Fibroblast of mammary gland (primary cell): ENCODE measurements at regions not wholly inside any gene's neighbourhood (a gene's known extent, or its start where the extent isn't known, plus 50 kb on each side); places are given as distances from the start of the nearest gene placed in this dataset.

ENCODE experiments used
- DNase-seq: peaks from one replicate; pipeline ENCODE4 v3.0.0-alpha.2; 2010; ENCODE audit warnings: low read depth
- H3K4me3 ChIP-seq: 2 replicates; pipeline ENCODE4 v1.5.1; 2011; ENCODE audit warnings: low read depth, mild to moderate bottlenecking, low read length, moderate library complexity; ENCODE audit not compliant: control insufficient read depth
- CTCF ChIP-seq: conservative IDR thresholded peaks from 2 replicates; pipeline ENCODE4 v1.5.1; 2011; ENCODE audit warnings: low read depth, low read length, inconsistent platforms; ENCODE audit not compliant: control insufficient read depth, insufficient read depth

- no peak for DNase-seq
- no peak for TF ChIP-seq CTCF
- no peak overlapping the region for H3K4me3 ChIP-seq
Measured at GRCh38 chr10:2471811-2472210, 595.5 kb upstream of the PFKP start.

- DNase-seq: no peak
- H3K4me3 ChIP-seq: no peak overlapping the region
- no peak for TF ChIP-seq CTCF
Measured at GRCh38 chr10:2469802-2470201, 597.5 kb upstream of the PFKP start.

- TF ChIP-seq CTCF: no peak
- no peak for DNase-seq
Measured at GRCh38 chr10:2464483-2464882, 602.9 kb upstream of the PFKP start.

GRCh38 chr10:2463316-2463715 lies 604.0 kb upstream of the PFKP start:
- no peak overlapping the region for H3K4me3 ChIP-seq
- no peak for TF ChIP-seq CTCF
- no peak for DNase-seq

More at GRCh38 chr10:2464483-2464882, 602.9 kb upstream of the PFKP start:
- no peak overlapping the region for H3K4me3 ChIP-seq

GRCh38 chr10:2462581-2462980 lies 604.8 kb upstream of the PFKP start:
- no peak for DNase-seq
- no peak overlapping the region for H3K4me3 ChIP-seq
- no peak for TF ChIP-seq CTCF

GRCh38 chr10:2460812-2461211 lies 606.5 kb upstream of the PFKP start:
- H3K4me3 ChIP-seq: no peak overlapping the region
- TF ChIP-seq CTCF: no peak
- no peak for DNase-seq

GRCh38 chr10:2459713-2460112 lies 607.6 kb upstream of the PFKP start:
- TF ChIP-seq CTCF: no peak
- DNase-seq: no peak
- H3K4me3 ChIP-seq: no peak overlapping the region
